GM18870 (cell line): ENCODE measurements at regions not wholly inside any gene's neighbourhood (a gene's known extent, or its start where the extent isn't known, plus 50 kb on each side); places are given as distances from the start of the nearest gene placed in this dataset.

ENCODE experiments used
- ATAC-seq: cut with Tn5 transposase; IDR thresholded peaks from one replicate; pipeline ENCODE4 v1.9.1; 2021; ENCODE audit warnings: moderate library complexity; ENCODE audit not compliant: unreplicated experiment

DNA sequence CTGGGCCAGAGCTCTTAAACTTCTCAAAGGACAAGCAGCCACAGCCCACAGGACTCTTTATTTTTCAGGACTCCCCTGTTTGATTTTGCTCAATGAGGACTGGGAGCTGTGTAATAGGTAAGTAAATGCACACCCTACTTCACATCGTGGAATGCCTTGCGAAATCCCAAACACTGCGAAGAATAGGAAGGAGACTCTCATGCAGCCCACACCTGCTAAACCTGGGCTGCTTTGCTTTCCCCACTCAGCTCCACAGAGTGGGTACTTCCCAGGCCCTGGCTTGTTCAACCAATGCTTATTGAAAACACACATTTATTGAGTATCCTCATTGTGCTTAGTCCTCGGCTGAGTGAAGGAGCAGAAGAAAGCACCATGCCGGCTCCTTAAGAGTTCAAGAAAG, 103.3 kb upstream of the FSTL4 start:
- no peak for ATAC-seq

DNA sequence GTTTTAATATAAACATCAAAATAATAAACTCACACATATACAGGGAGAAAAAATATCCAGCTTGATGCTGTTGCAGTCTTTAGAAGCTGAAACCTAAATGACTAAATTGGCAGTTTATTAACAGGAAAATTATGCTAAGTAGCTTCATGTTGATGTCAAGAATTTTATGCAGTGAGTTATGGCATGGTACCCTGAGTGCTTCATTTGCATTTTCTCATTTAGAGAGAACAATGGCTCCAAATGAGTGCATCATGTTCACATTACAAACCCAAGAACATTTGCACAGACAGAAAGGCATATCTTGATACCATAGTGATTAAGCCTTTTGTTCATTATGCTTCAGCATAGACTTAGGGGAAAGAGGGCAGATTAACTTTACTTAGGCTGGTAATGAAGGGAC, 102.9 kb upstream of the FSTL4 start:
- no peak for ATAC-seq

DNA sequence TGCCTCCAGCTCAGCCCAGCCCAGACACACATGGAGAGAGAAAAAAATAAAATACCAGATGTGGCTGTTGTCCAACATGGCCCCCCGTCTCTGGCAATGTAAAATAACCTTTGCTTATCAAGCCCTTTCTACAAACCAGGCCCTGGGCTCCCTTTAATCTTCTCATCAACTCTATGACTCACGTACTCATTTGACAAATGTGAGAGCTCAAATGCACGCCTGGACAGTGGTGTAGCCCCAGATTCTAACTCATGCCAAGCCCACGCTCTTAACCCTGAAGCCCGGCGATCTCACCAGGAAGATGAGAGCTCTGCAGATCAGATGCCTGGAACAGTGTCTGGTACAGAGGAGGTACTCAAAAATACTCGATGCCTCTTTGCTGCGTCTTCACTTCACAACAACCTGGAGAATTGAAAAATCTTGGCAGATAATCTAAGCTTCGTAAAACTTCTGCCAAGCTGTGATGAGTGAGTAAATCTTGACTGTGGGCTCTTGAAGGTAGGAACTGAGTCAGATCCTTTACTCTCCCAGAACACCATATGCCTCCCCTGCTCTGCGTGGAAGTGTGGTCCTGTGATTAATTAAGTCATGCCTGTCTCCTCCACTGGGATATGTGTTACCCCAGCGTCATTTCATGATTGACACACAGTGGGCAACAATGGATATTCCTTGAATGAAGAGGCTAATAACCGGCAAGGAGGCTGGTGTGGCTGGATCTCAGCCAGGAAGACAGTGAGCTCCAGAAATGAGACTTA, 102.0 kb upstream of the FSTL4 start:
- no peak for ATAC-seq

DNA sequence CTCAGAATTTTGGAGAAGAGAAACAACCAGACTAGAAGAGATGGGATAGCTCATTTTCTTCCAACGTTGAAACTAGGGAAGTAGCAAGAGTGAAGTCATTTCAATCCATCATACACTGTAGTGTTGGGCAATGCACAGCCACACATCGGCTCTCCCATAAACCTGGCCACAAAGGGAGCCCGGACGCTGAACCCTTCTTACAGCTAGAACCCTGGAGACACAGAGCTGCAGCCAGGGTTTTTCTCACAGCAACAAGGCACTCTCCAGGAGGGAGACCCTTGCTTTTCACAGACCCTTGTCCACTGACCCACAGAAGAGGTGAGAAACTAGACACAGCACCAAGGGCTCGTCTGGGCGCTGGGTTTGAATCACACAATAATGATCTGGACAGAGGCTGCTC, 101.4 kb upstream of the FSTL4 start:
- no peak for ATAC-seq

GRCh38 chr5:133713209-133713608, 100.9 kb upstream of the FSTL4 start:
- ATAC-seq = no peak

DNA sequence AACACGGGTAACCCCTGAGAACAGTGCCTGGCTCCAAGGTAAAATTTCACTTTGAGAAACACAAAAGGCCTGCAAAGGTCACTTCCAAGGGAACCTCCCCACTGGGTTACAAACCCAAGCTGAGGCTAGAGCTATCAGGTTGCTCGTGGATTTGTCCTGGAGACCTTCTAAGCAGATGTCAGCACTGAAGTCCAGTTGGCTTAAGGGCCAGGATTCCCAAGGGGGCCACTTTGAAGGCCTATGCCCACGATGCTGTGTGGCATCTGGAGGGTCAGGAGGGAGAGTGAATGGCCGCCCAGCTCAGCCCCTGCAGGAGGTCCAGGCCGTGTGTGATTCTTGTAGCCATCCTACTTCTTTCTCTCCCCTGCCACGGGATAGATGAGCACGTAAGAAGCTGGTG, 100.2 kb upstream of the FSTL4 start:
- ATAC-seq = no peak

DNA sequence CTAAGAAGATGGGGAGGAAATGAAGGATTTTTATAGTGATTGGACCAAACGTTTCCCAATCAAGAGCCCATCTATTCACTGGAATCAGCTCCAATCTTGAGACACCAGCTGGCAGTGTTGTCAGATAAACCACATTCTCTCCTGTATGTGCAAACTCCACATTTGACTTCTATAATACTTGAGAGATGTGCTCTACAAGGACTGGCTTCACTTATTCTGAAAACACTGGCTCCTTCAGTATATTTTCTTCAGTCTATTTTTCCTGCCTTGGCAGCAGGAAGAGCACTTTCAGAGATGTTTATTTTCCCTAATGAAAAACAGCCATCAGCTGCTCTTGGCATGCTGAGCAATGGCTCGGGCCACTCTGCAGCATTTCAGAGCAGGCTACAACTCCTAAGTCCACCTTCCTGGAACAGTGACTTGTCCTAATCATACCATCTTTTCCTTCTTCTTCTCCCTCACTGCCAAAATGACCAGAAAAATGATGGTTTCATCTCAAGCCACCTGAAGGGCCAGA, 96.9 kb upstream of the FSTL4 start:
- ATAC-seq = no peak

- ATAC-seq = no peak
Measured at GRCh38 chr5:133708331-133708850, 96.0 kb upstream of the FSTL4 start.

GRCh38 chr5:133707629-133708028, 95.3 kb upstream of the FSTL4 start:
- ATAC-seq = no peak

- no peak for ATAC-seq
Measured at GRCh38 chr5:133706506-133707430, 94.4 kb upstream of the FSTL4 start.

GRCh38 chr5:133705331-133705730, 93.0 kb upstream of the FSTL4 start:
- ATAC-seq = no peak

GRCh38 chr5:133704411-133704810, 92.1 kb upstream of the FSTL4 start:
- no peak for ATAC-seq

- ATAC-seq = no peak
Measured at GRCh38 chr5:133703935-133704334, 91.6 kb upstream of the FSTL4 start.

- no peak for ATAC-seq
Measured at GRCh38 chr5:133702791-133703770, 90.7 kb upstream of the FSTL4 start.

- ATAC-seq = no peak
Measured at GRCh38 chr5:133701871-133702270, 89.5 kb upstream of the FSTL4 start.

DNA sequence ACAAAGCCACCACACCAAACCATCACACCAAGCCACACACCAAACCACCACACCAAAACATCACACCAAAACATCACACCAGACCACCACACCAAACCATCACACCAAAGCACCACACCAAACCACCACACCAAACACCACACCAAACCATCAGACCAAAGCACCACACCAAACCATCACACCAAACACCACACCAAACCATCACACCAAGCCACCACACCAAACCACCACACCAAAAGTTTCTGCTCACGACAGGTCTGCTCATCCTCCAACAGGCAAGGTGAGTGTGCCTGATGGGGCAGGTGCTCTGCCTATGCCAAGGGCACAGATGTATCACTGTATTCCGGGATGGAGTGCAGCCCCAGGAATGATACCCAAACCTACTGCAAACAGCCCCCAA, 87.9 kb upstream of the FSTL4 start:
- ATAC-seq = no peak

DNA sequence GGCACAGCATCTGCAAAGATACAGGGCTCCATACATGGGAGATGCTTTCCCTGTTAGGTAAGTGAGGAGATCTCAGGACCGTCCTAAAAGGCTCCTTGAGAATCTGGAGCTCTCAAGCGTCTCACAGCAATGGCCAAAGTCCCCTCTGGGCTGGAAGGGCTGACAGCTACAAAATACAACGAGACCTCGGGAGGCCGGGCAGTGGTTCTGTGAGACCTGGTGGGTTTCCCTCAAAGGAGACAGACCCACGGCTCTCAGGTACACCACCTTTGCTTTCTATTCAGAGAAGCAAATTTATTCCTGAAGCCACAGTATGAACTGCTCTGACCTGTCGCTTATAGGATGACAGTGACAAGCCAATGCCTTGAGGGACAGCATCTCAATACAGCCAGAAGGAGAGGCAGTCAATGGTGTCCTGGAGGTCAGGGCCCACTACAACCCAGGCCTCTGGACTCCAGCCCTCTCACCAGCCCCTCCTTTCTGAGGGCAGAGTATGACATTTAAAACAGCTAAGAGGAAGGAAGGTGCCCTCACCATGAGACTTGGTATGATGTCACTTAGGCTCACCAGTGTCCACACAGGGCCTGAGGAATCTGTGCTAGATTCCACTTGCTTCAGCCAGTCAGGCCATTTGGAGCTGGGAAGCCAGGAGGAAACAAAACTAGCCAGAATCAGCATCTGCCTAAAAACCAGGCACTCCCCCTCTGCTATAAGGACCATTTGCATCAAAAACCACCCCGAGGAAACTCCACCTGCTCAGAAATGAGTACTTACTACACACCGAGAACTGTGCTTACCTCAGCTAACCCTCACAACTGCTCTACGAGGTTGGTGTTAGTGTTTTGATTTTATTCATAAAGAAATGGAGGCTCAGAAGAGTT, 86.5 kb upstream of the FSTL4 start:
- ATAC-seq = peak; percentile 70

- ATAC-seq = no peak
Measured at GRCh38 chr5:133698259-133698554, 85.9 kb upstream of the FSTL4 start.

- ATAC-seq = no peak
Measured at GRCh38 chr5:133697536-133698258, 85.4 kb upstream of the FSTL4 start.
